H9 (cell line): ENCODE measurements at regions not wholly inside any gene's neighbourhood (a gene's known extent, or its start where the extent isn't known, plus 50 kb on each side); places are given as distances from the start of the nearest gene placed in this dataset.

Experiments
- DNase-seq: peaks from one replicate; pipeline ENCODE4 v3.0.0-alpha.2; 2017
- H2AFZ ChIP-seq: one replicate; pipeline ENCODE4 v1.6.1; 2013; ENCODE audit warnings: mild to moderate bottlenecking, low read length, control low read depth, moderate library complexity
- H2AK5ac ChIP-seq: 2 replicates; pipeline ENCODE4 v1.6.1; 2013; ENCODE audit warnings: low read length, control low read depth, mixed read lengths; ENCODE audit not compliant: insufficient read length
- H2BK120ac ChIP-seq: one replicate; pipeline ENCODE4 v1.6.1; 2013; ENCODE audit warnings: low read depth, mild to moderate bottlenecking, low read length, control low read depth, inconsistent platforms; ENCODE audit not compliant: poor library complexity, severe bottlenecking
- H2BK12ac ChIP-seq: 2 replicates; pipeline ENCODE4 v1.6.1; 2013; ENCODE audit warnings: low read length, control low read depth, mixed read lengths, low read depth; ENCODE audit not compliant: insufficient read length
- H2BK15ac ChIP-seq: 2 replicates; pipeline ENCODE4 v1.6.1; 2013; ENCODE audit warnings: low read depth, low read length, control low read depth
- H2BK20ac ChIP-seq: one replicate; pipeline ENCODE4 v1.6.1; 2013; ENCODE audit warnings: low read depth, mild to moderate bottlenecking, low read length, control low read depth, inconsistent platforms; ENCODE audit not compliant: poor library complexity, severe bottlenecking
- H2BK5ac ChIP-seq: 2 replicates; pipeline ENCODE4 v1.6.1; 2013; ENCODE audit warnings: low read length, control low read depth, mixed read lengths; ENCODE audit not compliant: insufficient read length
- H3K14ac ChIP-seq: 2 replicates; pipeline ENCODE4 v1.6.1; 2013; ENCODE audit warnings: low read length, control low read depth; ENCODE audit not compliant: insufficient read depth
- H3K18ac ChIP-seq: 2 replicates; pipeline ENCODE4 v1.6.1; 2013; ENCODE audit warnings: low read depth, mild to moderate bottlenecking, mixed read lengths, low read length, control low read depth; ENCODE audit not compliant: insufficient read length
- H3K23ac ChIP-seq: 2 replicates; pipeline ENCODE4 v1.6.1; 2013; ENCODE audit warnings: low read length, control low read depth, mixed read lengths, low read depth; ENCODE audit not compliant: insufficient read length
- H3K23me2 ChIP-seq: 2 replicates; pipeline ENCODE4 v1.6.1; 2013; ENCODE audit warnings: low read depth, mild to moderate bottlenecking, mixed read lengths, low read length, control low read depth; ENCODE audit not compliant: insufficient read length, poor library complexity, severe bottlenecking
- H3K27ac ChIP-seq: 2 replicates; pipeline ENCODE4 v1.5.1; 2013; ENCODE audit warnings: low read length, control low read depth, mixed read lengths, low read depth; ENCODE audit not compliant: insufficient read length
- H3K27me3 ChIP-seq: 2 replicates; pipeline ENCODE4 v1.6.1; 2013; ENCODE audit warnings: low read length, control low read depth, inconsistent platforms; ENCODE audit not compliant: insufficient read depth
- H3K4ac ChIP-seq: 2 replicates; pipeline ENCODE4 v1.6.1; 2013; ENCODE audit warnings: low read depth, mild to moderate bottlenecking, control low read depth, inconsistent platforms, low read length, moderate library complexity
- H3K4me1 ChIP-seq: 2 replicates; pipeline ENCODE4 v1.6.1; 2013; ENCODE audit warnings: low read length, control low read depth, inconsistent platforms; ENCODE audit not compliant: insufficient read depth
- H3K4me2 ChIP-seq: 2 replicates; pipeline ENCODE4 v1.6.1; 2013; ENCODE audit warnings: low read length, control low read depth, mixed read lengths; ENCODE audit not compliant: insufficient read length, insufficient read depth
- H3K56ac ChIP-seq: 2 replicates; pipeline ENCODE4 v1.6.1; 2013; ENCODE audit warnings: low read depth, mild to moderate bottlenecking, mixed read lengths, low read length, control low read depth; ENCODE audit not compliant: insufficient read length
- H3K79me1 ChIP-seq: 2 replicates; pipeline ENCODE4 v1.6.1; 2013; ENCODE audit warnings: low read depth, mild to moderate bottlenecking, moderate library complexity, low read length, control low read depth, inconsistent platforms; ENCODE audit not compliant: insufficient read depth, poor library complexity, severe bottlenecking
- H3K79me2 ChIP-seq: 2 replicates; pipeline ENCODE4 v1.6.1; 2013; ENCODE audit warnings: low read length, control low read depth, inconsistent platforms; ENCODE audit not compliant: insufficient read depth
- H3K9ac ChIP-seq: 2 replicates; pipeline ENCODE4 v1.6.1; 2013; ENCODE audit warnings: low read length, control low read depth, mixed read lengths; ENCODE audit not compliant: insufficient read length; ENCODE audit errors: extremely low read depth
- H3K9me3 ChIP-seq: one replicate; pipeline ENCODE4 v1.6.1; 2013; ENCODE audit warnings: low read depth, low read length, inconsistent platforms; ENCODE audit not compliant: control insufficient read depth
- H3T11ph ChIP-seq: one replicate; pipeline ENCODE4 v1.6.1; 2013; ENCODE audit warnings: mild to moderate bottlenecking, low read length, control low read depth, inconsistent platforms
- H4K20me1 ChIP-seq: one replicate; pipeline ENCODE4 v1.6.1; 2013; ENCODE audit not compliant: control insufficient read depth, insufficient read length, insufficient read depth
- H4K5ac ChIP-seq: 2 replicates; pipeline ENCODE4 v1.6.1; 2013; ENCODE audit warnings: low read depth, mild to moderate bottlenecking, mixed read lengths, low read length, control low read depth; ENCODE audit not compliant: insufficient read length
- H4K8ac ChIP-seq: replicated peaks from 2 replicates; pipeline ENCODE4 v1.6.1; 2013; ENCODE audit warnings: low read length, control low read depth, mixed read lengths, low read depth; ENCODE audit not compliant: insufficient read length
- H4K91ac ChIP-seq: 2 replicates; pipeline ENCODE4 v1.6.1; 2013; ENCODE audit warnings: low read depth, mild to moderate bottlenecking, moderate library complexity, mixed read lengths, low read length, control low read depth; ENCODE audit not compliant: insufficient read length
- H3K27ac Mint-ChIP-seq, 3 experiments: 2 replicates in 2 of 3; 3 replicates in 1 of 3; pipeline ENCODE4 v1.8.0; 2020 to 2021; ENCODE audit warnings: mixed read lengths in 3 of 3, mild to moderate bottlenecking in 1 of 3, moderate library complexity in 1 of 3
- H3K27me3 Mint-ChIP-seq: 2 replicates; pipeline ENCODE4 v1.8.0; 2021; ENCODE audit warnings: low read depth, mild to moderate bottlenecking, moderate library complexity, mixed read lengths
- H3K36me3 Mint-ChIP-seq, 3 experiments: 2 replicates in 2 of 3; 3 replicates in 1 of 3; pipeline ENCODE4 v1.8.0; 2020 to 2021; ENCODE audit warnings: low read depth in 3 of 3, mixed read lengths in 3 of 3; ENCODE audit not compliant: insufficient read depth in 1 of 3
- H3K4me1 Mint-ChIP-seq, 2 experiments: 2 replicates each; pipeline ENCODE4 v1.8.0; 2020; ENCODE audit warnings: mixed read lengths in 2 of 2
- H3K4me3 Mint-ChIP-seq, 2 experiments: 2 replicates in 1 of 2; 3 replicates in 1 of 2; pipeline ENCODE4 v1.8.0; 2020 to 2021; ENCODE audit warnings: mild to moderate bottlenecking in 2 of 2, mixed read lengths in 2 of 2, moderate library complexity in 1 of 2
- H3K9me3 Mint-ChIP-seq, 2 experiments: 2 replicates in 1 of 2; 3 replicates in 1 of 2; pipeline ENCODE4 v1.8.0; 2020; ENCODE audit warnings: mild to moderate bottlenecking in 2 of 2, mixed read lengths in 2 of 2, moderate library complexity in 1 of 2
- CTCF ChIP-seq: fragments of 200-600 bp; sonication (generic); conservative IDR thresholded peaks from 3 replicates; pipeline ENCODE4 v1.8.0; 2021; ENCODE audit warnings: antibody characterized with exemption, mild to moderate bottlenecking
- WGBS: extraction: QIAGEN DNeasy Blood & Tissue Kit; methylation state at CpG from one replicate; pipeline ENCODE4 v1.1.7; 2013; ENCODE audit warnings: missing lambda C conversion rate, low lambda C conversion rate, mixed read lengths; ENCODE audit not compliant: insufficient read length; ENCODE audit errors: extremely low coverage; 5-methylcytosine and 5-hydroxymethylcytosine counted together

GRCh38 chr20:41819436-41819835, 201.3 kb upstream of the CHD6 start:
- WGBS: no CpG with 5 or more reads among the region's 2 CpGs
- no peaks in the 10 kb centered on the region for H3K23me2 ChIP-seq

More at GRCh38 chr20:41819436-41819835, 201.3 kb upstream of the CHD6 start:
- Histone ChIP-seq H3K9ac (no peak overlapping the region), H2BK15ac (no peak overlapping the region), H3K14ac (no peak overlapping the region), H2BK20ac (no peak overlapping the region), H3K27ac (no peak overlapping the region), H3K56ac (no peak overlapping the region), H2BK120ac (no peak overlapping the region), H4K91ac (no peak overlapping the region), H4K20me1 (no peaks in the 10 kb centered on the region), H3K79me1 (no peaks in the 10 kb centered on the region), H3K79me2 (no peaks in the 10 kb centered on the region), H4K8ac (no peak overlapping the region), H3K9me3 (no peaks in the 10 kb centered on the region), H3K23ac (no peak overlapping the region), H3K4me1 (no peaks in the 10 kb centered on the region), H4K5ac (no peak overlapping the region), H3K4ac (no peak overlapping the region), H2AK5ac (no peak overlapping the region), H2BK12ac (no peak overlapping the region), H2BK5ac (no peak overlapping the region), H2AFZ (no peak overlapping the region), H3K18ac (no peak overlapping the region), H3T11ph (no peak overlapping the region), H3K4me2 (no peak overlapping the region), H3K27me3 (no peaks in the 10 kb centered on the region)
- DNase-seq: no peak
- H3K4me3 Mint-ChIP-seq: no peak overlapping the region
- H3K9me3 Mint-ChIP-seq: peaks cover 0 to 3% of the 10 kb centered on the region in 2 experiments; a peak in 2 of 5 replicates
- TF ChIP-seq CTCF: no peak
- H3K36me3 Mint-ChIP-seq: no peaks in the 10 kb centered on the region
- H3K27ac Mint-ChIP-seq: no peak overlapping the region
- H3K4me1 Mint-ChIP-seq: no peaks in the 10 kb centered on the region
- peaks cover 1% of the 10 kb centered on the region; the same call in 1 of the 2 replicates for H3K27me3 Mint-ChIP-seq
